HG03025 (cell line): ENCODE measurements at regions not wholly inside any gene's neighbourhood (a gene's known extent, or its start where the extent isn't known, plus 50 kb on each side); places are given as distances from the start of the nearest gene placed in this dataset.

Experiments
- ATAC-seq: cut with Tn5 transposase; IDR thresholded peaks from one replicate; pipeline ENCODE4 v1.9.1; 2021; ENCODE audit warnings: mild to moderate bottlenecking, moderate library complexity; ENCODE audit not compliant: unreplicated experiment, low FRiP score

GRCh38 chr3:194246709-194247349, 104.3 kb downstream of the CPN2 start:
- ATAC-seq, result no peak

DNA sequence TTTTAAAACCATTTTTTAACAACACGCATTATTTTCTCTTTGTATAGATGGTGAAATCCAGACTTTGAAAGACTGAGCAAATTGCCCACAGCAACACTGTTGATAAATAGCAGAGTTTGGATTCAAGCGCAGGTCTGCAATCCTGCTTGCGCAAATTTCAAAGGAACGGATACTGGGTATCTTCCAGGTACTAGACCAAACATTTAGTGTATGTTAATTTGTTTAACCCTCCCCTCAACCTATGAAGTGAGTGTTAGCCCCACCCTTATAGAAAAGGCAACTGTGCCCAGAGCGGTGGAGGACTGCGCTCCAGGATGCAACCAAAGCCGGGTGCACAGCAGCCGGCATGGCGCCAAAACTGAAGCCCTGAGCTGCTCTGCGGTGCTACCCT, 103.8 kb downstream of the CPN2 start:
- no peak for ATAC-seq

GRCh38 chr3:194249323-194250097, 101.6 kb downstream of the CPN2 start:
- no peak for ATAC-seq

DNA sequence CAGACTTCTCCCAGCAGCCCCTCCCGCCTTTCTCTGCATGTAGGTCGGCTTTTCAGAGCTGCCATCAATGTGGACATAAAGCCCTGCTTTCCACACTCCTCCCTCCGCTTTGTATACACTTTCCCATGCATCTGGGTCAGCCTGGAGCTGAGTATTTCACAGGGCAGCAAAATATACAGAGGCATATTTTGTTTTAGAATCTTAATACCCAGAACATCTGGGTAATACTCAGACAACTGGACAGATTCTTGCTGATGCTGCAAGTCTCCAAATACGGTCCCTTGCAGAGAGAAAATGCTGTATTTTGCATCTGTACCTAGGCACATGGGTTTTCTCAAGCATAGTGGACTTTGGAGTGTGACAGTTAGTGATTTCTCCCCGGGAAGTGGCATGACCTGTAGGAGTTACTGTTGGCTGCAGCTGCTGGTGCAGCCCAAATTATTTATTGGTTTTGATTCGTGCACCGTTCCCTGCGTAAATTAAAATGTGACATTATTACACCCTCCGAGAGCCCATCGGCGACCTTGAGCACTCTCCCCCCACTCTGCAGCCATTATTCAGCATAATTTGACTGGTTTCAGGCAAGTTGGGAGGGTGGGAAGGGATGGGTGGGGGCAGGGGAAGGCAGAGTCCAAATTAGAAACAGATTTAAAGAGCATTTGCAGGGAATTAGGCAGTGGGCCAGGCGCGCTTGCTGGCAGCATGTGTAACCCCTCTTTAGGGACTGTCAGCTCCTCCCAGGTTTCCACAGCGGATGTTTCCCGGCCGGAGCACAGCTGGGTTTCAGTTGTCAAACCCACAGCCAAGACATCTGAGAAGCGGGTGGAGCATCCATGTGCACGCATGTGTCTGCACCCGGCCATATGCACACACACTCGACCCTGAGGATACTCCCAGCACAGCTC, 100.8 kb downstream of the CPN2 start:
- ATAC-seq, result no peak

- no peak for ATAC-seq
These were observed 100.1 kb downstream of the CPN2 start for GRCh38 chr3:194251007-194251406.

GRCh38 chr3:194251461-194251860, 99.7 kb downstream of the CPN2 start:
- ATAC-seq, result no peak

DNA sequence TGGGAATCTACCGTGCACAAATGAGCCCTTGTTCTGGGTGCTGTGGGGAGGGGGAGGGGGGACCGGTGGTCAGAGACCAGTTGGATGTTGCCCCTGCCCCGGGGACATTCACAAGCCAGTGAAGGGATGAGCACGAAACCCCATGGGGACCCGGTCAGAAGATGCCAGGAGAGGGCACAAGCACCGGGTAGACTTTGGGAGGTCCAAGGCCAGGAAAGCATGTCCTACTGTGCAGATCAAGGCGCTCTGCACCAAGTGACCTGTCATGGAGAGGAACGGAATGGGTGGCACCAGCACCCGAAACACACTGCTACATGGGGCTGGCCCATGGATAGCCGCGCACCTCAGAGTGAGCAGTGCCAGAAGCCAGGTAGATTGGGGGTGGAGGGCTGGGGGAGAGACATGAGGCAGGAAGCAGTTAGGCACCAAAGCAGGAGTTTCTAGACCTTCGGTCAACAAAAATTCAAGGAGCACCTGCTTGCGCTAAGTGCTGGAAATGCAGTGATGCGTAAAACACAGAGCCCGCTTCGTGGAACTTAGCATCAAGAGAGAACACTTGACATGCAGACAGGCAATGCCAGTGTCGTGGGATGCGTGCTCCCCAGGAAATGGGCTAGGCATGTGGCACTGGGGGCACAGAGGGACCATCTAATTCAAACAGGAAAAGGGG, 99.1 kb downstream of the CPN2 start:
- ATAC-seq, result no peak

- ATAC-seq, result no peak
These were observed 97.9 kb downstream of the CPN2 start for GRCh38 chr3:194253270-194253669.

DNA sequence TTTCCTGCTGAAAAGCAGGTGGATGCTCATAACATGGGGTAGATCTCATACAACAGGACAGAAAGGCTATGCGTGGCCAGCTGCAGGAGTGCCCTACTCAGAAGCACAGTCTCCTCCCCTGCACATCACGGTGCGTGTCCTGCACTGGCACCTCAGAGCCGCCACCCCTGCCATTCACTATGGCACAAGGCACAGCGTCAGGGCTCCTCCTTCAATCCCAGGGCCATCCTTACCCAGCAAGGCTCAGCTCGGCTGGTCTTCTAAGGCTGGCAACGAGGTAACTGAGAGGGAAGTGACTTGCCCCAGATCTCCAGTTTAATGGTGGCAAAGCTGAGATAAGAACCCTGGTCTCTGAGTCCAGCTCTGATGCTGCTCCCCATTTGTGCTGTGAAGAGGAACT, 97.1 kb downstream of the CPN2 start:
- no peak for ATAC-seq

DNA sequence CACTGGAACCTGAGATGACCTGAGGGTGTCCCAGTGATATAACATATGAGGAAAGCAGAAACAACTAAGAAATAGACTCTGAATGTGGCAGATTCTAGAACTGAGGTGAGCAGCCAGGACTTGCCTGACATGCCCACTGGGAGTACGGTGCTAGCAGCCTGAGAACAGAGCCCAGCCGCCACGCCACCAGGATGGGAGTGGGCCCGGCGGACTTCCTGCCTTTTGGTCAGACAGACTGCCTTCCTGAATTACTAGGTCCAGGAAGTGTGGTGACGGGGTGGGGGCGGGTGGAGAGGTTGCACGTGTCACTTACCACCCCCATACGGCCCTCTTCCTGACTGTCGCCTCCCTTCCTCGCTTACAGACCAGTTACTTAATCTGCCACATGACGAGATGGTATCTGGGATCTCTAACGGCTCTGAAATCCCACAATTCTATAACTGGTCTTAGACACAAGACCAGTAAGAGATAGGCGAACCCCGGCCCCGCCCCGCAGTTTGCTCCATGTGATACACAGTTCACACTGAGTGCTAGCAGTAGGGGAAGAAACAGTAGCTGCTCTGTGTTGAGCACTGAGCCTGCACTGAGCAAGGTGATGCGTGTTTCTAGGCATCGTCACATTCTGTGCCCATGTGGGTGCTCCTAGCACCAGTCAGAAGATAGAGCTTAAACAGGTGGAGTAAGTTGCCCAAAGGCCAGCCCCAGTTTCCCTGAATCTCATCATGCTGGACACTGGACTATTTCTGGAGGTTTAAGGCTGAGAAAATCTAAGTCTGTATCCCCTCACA, 95.7 kb downstream of the CPN2 start:
- ATAC-seq, result peak; percentile 54

DNA sequence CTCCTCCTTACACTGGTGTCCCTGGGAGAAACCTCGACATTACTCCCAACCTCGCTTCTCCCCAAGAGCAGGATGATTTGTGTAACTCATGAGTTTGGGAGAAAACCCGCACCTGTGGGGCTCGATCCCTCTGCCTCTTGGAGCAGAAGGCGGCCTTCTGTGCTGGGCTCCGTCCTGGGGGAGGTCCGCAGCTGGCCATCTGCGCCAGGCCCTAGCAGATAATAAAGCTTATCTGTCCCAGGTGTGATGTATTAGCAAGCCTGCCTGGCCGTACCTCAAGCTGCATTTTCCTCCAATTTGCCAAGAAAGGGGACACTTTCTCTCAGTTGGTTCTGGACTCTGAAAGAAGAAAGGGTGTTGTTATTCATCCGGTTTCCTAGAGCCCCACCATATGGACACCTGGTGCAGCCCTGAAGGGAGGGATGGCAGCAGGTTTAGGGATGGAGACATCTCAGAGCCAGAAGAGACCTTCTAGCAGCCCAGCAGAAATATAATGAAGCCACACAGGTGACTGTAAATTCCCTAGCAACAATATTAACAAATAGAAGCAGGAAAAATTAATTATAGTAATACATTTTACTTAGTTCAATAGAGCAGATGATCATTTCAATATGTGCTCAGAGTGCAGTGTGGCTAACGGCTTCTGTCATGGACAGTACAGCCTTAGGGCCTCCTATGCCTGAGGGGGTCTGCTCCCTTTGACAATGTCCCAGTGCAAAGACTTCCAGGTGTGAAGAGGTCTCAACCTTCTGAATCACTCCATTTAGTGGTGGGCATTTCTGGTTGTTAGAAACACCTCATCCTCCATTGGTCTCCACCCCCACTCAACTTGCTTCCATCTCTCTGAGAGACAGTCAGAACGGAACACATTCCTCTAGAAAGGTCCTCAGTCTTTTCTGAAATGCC, 94.8 kb downstream of the CPN2 start:
- ATAC-seq, result no peak

- ATAC-seq, result no peak
These were observed 93.9 kb downstream of the CPN2 start for GRCh38 chr3:194257151-194257621.

DNA sequence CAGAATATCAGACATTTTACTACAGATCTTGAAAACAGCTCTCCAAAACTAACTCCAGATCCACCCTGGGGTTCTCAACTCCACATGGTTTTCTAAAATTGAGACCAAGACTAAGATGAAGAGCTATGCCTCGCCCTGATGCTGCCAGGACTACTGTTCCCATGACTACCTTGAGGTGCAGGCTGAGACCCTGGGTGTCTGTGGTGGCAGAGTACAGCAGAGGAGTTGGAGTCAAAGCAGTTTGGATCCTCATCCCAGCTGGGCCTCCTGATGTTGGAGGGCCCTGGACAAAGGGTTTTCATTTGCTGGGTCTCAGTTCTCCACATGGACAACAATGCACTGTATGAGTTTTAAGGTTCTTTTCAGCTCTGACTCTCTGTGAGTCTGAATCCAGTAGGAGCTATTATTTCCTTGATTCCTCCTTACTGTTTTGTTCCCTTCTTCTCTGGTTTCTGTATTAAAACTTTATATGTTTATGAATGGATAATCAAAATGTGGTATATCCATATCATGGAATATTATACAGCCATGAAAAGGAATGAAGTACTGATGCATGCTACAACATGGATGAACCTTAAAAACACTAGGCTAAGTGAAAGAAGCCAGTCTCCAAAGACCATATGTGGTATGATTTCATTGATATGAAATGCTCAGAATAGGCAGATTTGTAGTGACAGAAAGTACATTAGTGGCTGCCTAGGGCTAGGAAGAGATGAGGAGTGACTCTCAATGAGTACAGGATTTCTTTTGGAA, 93.0 kb downstream of the CPN2 start:
- no peak for ATAC-seq

DNA sequence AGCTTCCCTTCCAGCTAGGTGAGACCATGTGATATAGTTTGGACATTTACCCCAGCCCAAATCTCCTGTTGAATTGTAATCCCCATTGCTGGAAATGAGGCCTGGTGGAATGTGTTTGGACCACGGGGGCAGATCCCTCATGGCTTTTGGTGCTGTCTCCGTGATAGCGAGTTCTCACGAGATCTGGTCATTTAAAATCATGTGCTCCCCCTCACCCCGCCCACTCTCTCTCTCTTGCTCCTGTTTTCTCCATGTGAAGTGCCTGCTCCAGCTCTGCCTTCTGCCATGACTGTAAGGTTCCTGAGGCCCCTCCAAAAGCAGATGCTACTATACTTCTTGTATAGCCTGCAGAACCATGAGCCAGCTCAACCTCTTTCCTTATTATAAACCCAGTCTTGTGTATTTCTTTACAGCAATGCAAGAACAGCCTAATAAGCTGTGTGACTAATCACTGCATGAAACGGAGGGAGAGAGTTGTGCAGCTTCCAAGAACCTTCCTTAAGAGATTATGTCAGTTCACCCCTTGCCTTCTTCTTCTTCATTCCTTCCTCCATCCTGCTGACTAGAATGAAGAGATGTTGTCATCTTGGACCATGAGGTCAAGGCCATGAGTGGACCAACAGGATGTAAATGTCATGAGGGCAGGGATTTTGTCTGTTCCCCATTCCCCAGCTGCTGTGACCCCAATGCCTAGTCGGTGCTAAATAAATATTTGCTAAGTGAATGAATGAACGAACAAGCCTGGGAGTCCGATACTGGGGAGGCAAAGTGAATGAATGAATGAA, 91.0 kb downstream of the CPN2 start:
- ATAC-seq, result no peak

DNA sequence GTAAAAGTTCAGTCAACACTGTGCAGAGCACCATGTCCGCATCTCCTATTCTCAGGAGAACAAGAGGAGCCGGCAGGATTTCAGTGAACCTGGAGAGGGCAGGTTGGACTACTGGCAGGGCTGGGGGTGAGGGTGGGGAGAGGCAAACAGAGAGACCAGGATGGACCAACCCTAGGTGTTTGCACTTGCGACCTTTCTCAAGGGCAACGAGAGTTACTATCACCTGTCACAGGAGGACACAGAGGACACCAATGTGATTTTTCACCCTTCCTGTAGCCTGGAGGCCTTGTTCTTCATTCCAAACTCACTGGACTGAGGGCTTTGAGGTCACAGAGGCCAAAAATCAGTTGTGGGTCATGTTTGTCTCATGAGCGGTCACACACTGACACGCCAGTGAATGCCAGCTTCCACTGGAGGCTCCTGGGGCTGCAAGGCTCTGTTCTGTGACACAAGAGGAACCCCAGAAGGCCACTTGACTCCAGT, 89.5 kb downstream of the CPN2 start:
- ATAC-seq, result no peak

DNA sequence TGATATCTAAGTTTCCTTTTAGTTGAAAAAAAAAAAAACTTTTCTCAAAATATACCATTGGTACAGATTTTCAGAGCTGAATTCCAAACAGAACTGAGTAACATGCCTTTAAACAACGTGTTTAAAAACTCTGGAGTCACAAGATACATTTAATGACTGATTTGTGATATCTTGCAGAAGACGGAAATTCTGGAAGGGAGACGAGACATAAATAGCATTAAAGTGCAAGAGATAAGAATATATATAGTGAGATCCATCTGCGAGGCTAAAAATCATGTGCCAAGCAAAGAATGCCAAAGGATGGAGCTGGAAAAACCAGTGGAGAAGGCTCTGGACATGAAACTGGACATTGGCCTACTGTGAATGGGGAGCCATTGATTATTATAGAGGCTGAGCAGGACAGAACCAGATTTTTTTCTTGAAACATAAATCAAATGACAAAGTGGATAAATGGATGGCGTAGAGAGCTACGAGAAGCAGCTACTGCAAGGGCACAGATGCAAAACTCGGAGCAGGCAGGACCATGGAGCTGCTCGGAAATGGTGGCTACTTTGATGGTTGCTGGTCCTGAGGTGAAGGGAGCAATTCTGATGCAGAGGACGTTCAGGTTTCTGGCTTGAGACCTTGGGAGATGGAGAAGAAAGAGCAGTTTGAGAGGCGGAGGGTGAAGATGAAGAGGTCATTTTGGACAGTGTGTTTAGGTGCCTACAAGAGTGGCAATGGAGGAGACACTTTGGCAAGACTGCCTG, 88.8 kb downstream of the CPN2 start:
- ATAC-seq, result no peak

DNA sequence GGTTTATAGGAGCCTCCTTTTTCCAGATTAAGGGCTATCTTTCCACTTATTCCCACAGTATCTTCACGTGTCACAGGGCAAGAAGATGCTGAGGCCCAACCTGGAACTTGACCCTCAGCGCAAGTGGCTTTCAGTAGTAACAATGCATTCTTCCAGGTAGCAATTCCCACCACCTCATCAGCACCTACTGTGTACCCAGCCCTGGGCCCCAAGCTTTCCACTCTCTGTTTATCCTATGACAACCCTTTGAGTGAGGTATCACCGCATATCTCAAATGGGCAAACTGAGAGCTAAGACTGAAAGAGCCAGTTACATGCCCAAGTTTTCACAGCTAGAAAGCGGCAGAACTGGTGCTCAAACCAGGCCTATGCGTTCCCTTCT, 88.2 kb downstream of the CPN2 start:
- no peak for ATAC-seq
